GM21526 (cell line): ENCODE measurements at regions not wholly inside any gene's neighbourhood (a gene's known extent, or its start where the extent isn't known, plus 50 kb on each side); places are given as distances from the start of the nearest gene placed in this dataset.

ENCODE experiments used
- ATAC-seq: cut with Tn5 transposase; IDR thresholded peaks from one replicate; pipeline ENCODE4 v1.9.1; 2021; ENCODE audit warnings: moderate library complexity; ENCODE audit not compliant: unreplicated experiment, low FRiP score

DNA sequence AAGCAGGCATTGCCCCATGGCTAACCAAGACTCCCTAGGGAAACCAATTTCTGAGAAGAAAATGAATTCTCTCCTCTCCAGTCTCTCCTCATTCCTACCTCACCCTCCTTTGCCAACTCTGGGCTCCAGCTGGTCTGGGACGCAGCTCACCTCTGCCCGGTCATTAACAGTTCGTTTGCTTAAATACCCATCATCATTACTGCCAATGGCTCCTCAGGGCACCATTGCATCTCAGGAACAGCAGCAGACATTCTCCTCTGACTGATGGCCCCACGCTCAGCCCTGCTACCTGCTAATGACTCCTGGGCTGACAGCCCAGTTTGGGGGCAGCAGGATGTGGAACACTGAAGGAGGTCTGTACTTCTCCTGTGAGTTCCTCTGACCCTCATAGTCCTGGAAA is 462.0 kb downstream of the INSC start:
- no peak for ATAC-seq

DNA sequence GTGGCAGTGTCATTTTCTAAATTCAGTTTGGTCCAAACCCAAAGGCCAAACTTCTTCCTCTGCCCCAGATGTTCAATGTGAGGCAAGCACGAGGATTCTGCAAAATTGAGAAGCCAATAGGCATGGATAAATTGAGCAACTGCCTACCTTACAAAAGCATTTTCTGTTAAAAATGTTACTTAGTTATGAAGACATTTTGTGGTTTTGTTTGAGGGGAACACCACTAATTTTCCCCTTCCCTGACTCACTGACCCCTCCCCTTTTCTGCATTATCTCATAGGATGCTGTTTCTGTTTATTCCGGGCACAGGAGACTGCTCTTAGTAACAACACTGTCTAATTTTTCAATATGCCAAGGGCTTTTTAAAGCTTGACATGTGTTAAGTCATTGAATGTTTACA is 462.8 kb downstream of the INSC start:
- ATAC-seq, result no peak

DNA sequence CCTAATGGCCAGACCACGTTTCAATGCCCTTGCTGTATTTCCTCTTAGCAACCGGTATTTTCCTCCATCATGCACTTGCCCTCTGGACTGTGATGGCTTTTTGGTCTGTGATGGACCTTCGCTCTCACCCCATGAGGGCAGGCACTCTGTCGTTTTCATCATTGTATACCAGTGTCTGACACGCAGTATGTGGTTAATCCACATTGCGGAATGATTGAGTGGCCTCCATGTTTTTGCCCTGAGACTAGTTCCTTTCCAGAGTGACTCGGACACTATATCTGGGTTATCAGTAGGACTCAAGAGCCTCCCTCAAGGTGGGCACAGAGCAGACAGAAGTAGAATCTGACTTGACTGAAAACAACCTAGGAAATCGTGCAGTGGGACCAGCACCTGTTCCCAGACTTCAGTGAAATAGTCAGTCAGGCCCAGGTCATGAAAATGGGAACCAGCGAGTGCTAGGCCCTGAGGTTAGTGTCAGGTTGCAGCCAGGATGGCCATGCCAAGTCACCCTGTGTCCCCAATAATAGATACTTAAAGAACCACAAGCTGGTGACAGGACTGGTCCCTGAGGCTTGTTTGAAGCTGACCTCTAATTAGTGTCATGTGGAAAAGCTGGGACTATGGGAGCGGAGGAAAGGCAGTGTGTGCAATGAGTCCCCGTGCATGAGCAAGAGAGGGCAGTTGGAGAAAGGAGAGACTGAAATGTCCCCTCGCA is 464.7 kb downstream of the INSC start:
- ATAC-seq, result no peak

DNA sequence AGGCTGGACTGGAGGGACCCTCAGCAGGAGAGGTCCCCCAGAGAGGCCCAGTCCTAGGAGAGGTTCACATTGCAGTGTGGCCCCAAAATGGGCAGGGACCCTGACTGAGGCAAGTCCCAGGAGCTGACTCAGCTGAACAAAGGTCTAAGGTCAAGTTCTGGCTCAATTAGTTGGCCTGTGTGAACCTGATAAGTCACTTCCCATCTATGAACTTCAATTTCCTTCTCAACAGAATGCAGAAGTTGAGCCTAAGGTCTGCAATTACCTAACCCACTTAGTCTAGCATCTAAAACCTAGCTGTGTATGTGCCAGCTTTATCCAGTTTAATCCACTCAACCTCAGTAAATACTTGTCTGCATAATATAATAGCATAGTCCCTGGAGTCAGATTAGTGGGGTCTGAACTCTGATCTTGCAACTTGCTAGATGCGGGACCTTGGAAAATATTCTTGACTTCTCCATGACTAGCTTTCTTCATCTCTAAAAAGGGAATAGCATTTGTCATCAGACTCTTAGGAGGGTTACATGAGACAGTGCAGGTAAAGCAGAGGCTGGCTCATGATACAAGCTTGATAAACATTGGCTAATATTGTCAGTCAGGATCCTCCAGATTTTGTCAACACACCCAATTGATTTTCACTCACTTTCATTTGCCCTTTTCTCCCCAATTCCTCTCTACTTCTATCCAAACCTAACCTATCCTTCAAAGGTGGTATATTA is 465.5 kb downstream of the INSC start:
- ATAC-seq, result no peak

DNA sequence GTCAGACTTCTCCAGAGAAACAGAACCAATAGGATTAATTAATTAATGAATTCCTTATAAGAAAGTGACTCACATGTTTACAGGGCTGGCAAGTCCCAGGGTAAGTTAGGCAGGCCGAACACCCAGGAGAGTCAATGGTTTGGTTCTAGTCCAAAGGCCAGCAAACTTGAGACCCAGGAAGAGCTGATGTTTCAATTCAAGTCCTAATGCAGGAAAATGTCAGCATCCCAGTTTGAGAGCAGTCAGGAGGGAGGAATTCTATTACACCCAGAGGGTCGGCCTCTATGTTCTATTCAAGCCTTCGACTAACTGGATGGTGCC is 466.0 kb downstream of the INSC start:
- no peak for ATAC-seq

DNA sequence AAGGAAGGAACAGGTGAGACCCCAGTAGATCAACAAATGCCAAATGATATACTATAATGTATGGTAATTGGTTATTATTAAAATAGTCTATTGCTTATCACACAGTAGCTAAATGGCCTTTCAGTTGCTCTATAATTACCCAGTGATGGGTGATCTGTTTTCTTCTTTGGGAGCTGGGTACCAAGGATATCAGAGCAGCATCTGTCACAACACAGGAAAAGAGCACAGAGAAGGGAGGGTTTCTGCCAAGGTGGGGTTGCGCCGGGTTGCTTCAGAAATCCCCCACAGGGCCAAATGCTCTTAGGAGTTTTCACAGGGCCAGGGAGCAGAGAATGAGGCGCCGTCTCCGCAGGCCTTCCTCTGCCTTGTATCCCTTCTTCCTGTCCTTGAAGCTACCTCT is 469.4 kb downstream of the INSC start:
- ATAC-seq, result no peak

DNA sequence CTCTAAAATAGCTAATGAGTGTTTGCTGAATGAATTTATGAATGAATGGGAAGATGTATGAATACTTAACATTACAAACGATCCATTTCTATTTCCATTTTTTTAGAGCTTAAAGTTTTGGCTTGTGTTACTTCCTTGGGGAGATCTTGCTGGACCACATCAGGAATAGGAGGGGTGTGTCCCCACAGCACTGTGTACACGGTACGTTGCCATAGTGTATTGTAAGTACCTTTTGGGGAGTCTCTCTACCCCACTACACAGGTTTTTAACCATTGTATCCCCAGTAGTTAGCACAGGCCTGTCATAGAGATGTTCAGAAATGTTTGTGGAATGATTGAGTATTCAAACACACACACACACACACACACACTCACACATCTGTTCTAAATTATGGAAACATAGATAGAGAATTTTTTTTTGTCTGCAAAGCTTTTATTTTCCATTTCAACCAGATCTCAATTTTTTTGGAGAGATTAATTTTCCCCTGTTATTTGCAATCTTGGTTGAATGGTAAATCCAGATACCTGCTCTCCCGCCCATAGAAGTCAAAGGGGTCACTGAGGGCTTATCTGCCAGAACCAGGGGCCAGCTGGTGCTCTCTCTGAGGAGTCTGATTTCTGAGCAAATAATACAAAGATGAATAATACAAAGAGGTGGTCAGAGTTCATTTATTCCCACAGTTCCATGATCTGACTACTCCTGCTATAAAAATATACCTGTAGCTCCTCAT is 471.0 kb downstream of the INSC start:
- no peak for ATAC-seq

DNA sequence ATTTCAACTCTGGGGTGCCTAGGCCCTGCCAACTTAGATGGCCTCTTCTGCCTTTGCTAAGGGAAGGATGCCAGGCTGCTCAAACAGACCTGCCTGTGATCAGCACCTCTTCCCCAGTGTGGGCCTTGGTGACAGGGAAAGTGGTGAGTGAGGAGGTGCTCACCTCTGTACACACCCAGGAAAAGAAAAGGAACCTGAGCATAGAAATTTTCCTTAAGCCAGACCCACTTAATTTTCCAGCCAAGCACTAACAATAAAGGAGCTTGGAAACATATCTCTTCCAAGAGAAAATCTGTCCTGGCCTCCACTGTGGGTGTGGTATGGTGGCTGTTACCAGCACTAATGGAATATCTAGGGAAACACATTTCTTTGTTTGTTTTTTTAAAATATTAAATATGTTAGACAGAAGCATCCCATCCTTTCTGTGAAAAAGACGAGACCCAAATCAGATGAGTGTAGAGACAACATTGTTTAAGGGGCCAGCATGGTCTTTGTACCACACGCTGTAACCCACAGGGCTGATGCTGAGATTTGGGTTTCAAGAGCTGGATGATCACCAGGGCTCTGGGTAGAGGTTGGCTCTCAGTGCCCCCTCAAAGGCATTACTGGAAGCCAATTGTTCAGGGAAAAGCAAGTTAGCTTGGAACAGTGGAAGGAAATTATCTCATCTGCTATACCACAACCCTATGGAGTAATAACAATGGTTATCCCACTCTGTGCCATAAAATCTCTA is 472.2 kb downstream of the INSC start:
- no peak for ATAC-seq

DNA sequence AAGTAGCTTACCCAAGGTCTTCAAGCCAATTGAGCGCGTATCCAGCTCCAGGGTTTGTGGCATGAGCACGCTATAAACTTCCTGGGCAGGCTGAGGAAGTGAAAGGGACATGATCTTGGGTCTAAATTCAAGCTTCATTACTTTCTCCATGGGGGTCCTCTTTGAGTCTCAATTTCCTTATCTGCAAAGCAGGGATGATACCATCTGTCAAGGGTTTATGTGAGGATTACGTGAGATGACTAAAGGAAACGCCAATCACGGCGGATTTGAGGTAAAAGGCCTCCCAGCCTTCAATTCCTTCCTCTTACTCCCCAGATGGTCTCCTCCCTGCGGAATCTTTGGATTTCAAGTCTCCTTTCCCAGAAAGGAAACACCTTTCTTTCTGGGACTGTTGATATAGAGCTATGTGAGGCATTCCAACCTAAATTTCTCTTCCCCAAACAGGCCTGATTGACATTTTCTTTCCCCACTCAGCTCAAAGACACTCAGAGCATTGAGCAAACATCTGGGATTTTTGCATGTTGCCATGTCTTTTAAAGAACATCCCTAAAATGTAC is 474.4 kb downstream of the INSC start:
- no peak for ATAC-seq

DNA sequence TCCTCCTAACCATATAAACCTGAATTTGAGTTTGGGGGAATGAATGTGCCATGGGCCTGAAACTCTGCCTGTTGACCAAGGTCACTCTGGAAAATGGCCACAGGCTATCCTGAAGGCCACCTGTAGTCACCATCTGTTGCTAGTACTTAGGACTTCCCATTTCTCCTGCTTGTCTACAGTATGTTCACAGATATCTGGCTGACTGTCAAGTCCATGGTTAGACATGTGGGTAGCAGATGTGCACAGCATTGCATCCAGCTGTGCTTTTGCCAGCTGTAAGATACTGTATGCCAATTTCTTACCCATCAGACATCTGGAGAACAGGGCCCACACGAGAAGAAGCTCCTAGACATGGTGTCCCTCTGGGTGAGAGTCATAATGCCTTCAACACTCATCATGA is 475.4 kb downstream of the INSC start:
- ATAC-seq, result no peak

DNA sequence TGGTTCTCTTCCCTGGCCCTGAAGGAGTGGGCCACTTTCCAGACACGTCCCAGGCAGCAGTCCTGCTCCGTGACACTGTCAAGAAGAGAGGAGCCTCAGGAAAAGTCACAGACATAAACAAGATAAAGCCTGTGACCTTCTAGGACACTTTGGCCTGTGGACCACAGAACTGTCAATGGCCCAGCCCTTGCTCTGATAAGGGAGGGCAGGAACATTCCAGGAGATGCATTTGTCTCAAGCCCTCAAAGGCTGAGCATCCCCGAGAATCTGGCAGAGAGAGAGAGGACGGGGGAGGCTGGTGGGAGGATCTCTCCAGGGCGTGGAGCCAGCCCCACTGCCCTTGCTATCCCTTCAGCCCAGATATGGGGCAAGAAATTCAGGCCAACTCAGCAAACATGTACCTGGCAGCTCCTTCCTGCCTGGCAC is 476.4 kb downstream of the INSC start:
- no peak for ATAC-seq

DNA sequence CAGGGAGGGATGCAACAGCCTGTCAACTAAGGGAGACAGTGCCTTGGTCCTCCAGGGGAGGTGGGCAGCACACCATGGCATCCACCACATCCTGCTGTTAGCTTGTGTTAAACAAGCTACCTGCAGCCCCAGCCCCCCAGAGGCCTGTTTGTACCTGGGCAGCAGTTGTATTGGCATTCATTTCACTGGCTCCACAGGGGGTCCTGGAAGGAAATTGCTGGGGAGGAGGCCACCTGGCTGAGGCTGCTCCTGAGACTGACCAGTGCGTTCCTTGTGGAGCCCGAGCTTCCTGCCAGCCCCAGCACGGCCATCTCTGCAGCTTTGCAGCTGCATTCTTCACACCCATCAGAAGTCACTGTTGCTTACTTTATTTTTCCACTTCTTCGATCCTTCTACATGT is 479.9 kb downstream of the INSC start:
- no peak for ATAC-seq

DNA sequence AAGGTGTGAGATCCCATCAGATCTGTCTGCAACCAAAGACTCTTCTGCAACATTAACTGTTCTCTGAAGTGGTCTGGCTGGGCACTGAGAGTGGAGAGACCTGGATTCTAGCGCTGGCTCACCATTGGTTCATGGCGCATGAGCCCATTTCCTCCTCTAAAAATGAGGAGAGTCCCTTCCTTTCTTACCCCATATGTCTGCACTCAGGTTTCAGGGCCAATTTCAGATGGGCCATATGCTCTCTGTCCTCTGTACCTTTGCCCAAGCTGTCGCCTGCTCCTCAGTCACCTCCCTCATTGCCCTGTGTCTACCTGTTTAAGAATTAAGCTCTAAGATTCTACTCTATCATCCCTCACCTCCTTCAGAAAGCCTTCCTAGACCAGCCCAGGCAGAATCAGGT is 484.7 kb downstream of the INSC start:
- ATAC-seq, result no peak

DNA sequence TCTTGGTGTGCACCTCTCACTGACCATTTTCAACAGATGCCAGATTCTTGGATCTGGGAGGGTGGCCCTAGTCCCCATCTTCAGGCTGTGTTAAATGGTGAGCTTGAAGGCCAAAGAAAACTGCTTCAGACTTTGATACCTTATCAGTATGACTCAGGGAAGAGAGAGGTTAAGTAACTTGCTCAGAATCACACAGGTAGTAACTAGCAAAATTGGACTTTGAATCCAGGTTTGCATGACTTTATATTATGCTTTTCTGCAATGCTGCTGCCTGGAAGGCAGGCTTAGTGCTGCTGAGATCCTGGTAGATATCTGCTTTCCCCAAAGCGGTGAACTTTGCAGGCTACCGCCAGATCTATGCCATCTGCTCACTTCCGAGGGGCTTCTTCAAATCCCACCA is 487.3 kb downstream of the INSC start:
- ATAC-seq, result no peak

DNA sequence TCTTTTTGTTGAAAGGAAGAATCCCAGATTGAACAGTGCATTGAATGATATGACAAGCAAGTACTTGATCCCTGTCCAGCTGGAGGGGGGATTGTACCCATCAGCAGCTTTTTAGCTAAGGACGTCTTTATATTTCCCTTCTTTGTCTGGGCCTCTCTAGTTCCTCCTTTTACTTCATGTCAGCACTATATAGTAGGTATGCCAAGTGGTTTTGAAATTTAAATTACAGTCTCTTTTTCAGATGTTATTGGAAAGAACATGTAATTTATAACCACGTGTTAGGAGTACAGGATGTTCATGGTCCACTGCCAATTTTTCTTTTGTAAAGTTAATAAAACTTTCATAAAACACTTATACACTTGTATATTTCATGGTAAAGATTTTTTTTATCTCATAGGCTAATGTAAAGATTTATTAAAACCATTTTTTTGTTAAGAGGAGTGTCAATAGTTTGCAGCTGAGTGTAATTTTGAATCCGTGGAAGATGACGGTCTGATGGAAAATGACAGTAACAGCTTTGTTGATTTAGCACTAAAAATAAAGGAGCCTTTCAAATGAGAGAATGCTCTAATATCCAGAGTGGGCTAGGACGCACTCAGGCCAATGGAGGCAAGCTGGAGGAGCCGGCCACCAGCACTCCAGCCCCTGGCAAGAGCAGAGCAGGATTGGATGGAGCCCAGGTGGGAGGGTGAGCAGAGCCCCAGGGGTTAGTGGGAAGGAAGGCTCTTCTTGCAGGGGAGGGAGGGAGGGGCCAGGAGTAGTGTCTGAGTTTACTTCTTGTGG is 488.3 kb downstream of the INSC start:
- ATAC-seq, result no peak

DNA sequence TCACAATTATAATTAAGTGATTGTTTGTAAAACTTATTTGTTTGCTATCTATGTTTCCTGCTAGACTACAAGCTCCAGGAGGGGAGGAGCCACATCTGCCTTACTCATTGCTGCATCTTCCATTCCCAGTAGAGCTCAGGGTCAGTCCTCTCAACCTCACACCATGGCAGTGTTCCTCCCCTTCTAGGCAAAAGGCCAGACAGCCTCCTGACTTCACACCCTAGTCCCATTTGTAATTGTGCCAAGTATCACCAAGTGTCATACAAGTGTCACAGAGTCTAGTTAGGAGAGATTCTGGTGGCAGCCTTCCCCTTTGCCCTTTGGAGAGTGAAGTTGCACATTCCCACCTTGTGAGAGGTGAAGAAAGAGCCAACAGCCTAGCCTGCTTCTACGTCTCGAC is 490.4 kb downstream of the INSC start:
- ATAC-seq, result no peak

DNA sequence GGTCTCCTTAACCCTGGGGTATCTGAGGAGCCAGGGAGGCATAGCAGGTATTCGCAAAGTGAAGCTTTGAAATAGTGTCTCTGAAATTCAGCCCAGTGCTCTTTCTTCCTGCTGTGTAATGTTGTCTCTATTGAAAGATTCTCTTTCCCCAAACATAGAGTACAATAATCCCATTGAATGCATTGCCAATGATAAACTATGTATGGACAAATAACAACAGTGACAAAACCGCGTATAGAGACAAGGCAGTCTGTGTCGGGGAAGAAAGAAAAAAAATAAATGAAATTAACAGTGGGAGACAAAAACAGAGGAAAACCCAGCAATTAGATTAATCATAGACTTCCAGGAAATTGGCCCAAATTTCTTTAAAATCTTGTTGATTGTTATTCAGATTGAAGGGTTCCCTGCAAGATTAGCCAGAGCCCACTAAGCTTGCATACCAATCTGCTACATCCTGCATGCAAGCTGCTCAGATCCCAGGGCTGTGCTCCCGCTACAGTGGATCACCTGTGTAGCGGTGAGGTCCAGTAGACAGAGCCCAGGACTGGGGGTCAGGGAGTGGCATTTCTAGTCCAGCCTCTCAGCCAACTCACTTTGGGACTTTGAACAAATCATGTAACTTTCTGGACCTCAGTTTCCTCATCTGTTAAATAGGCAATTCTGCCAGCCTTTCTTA is 492.8 kb downstream of the INSC start:
- ATAC-seq, result no peak

DNA sequence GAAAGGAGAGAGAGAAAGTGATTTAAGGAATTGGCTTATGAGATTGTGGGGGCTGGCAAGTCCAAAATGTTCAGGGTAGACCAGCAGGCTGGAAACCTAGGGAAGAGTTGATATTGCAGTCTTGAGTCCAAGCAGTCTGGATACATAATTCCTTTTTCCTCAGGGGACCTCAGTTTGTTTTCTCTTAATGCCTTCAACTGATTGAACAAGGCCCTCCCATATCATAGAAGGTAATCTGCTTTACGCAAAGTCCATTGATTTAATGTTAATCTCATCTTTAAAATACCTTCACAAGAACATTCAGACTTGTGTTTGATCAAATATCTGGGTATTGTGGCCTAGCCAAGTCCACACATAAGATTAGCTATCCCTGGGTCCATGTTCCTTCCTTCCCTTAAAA is 494.7 kb downstream of the INSC start:
- no peak for ATAC-seq

DNA sequence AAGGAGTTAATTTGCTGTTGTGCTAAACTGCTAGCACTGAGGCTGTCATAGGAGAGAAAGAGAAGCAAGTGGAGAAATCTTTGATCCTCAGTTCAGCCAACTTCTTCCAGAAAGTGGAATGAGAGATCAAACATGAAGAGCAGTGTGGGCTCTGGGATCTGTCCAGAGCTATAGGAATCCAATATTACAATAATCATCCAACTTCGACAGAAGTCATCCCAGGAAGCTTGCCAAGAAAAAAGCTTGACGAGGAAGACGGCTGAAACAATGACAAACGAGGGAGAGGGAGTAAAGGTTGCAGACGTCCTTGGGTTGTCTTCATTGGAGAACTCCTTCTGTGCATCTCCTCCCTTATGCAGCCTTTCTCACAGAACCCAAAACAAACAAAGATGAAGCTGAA is 496.2 kb downstream of the INSC start:
- ATAC-seq, result no peak

DNA sequence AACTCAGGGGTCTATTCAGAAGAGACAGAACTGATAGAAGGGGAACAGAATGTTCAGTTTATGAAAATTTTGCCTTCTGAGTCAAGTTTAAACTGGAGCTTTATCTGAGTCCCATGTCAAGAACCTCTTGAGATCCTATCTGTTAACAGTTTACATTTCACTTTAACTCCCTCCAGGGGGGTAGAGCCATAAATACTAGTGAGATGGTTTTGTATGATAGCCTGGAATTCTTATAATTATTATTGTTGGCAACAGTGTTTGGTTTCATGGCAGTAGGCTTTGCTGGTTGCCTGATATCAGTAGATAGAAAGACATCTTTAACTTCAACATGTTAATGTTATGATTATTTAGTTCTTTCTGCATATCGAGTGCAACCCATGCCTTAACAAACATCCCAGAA is 498.5 kb downstream of the INSC start:
- no peak for ATAC-seq
